Neural cell (in vitro differentiated cells): ENCODE measurements at regions not wholly inside any gene's neighbourhood (a gene's known extent, or its start where the extent isn't known, plus 50 kb on each side); places are given as distances from the start of the nearest gene placed in this dataset.

Source experiments
- H2AFZ ChIP-seq: fragments of 200-600, 300-800 bp; sonication (generic), shearing (Covaris generic); 2 replicates; pipeline ENCODE4 v1.6.0; 2014; ENCODE audit warnings: low read depth, mild to moderate bottlenecking, antibody characterized with exemption, low read length, moderate library complexity
- H3F3A ChIP-seq: fragments of 200-600 bp; shearing (Covaris generic); 2 replicates; pipeline ENCODE4 v1.6.1; 2016; ENCODE audit warnings: mild to moderate bottlenecking, moderate library complexity, mixed read lengths, antibody characterized with exemption, low read length; ENCODE audit not compliant: insufficient read depth, poor library complexity, severe bottlenecking
- H3K27ac ChIP-seq: fragments of 200-600, 300-800 bp; sonication (generic), shearing (Covaris generic); 2 replicates; pipeline ENCODE4 v1.5.1; 2014; ENCODE audit warnings: mild to moderate bottlenecking, low read length, moderate library complexity
- H3K27me3 ChIP-seq: fragments of 300-800, 200-600 bp; sonication (generic), shearing (Covaris generic); 2 replicates; pipeline ENCODE4 v1.6.0; 2014; ENCODE audit warnings: mild to moderate bottlenecking, low read depth, low read length, moderate library complexity; ENCODE audit not compliant: insufficient read depth
- H3K36me3 ChIP-seq: fragments of 300-800, 200-600 bp; sonication (generic), shearing (Covaris generic); 2 replicates; pipeline ENCODE4 v1.5.1; 2014; ENCODE audit warnings: mild to moderate bottlenecking, antibody characterized with exemption, low read length, moderate library complexity; ENCODE audit not compliant: insufficient read depth
- H3K4me2 ChIP-seq: fragments of 300-800, 200-600 bp; sonication (generic), shearing (Covaris generic); 2 replicates; pipeline ENCODE4 v1.6.0; 2014; ENCODE audit warnings: mild to moderate bottlenecking, low read length
- H3K4me3 ChIP-seq: fragments of 300-800, 200-600 bp; sonication (generic), shearing (Covaris generic); 2 replicates; pipeline ENCODE4 v1.5.1; 2014; ENCODE audit warnings: mild to moderate bottlenecking, low read length, moderate library complexity
- H3K79me2 ChIP-seq: fragments of 200-600 bp; shearing (Covaris generic); replicated peaks from 2 replicates; pipeline ENCODE4 v1.6.0; 2014; ENCODE audit warnings: mild to moderate bottlenecking, low read length, moderate library complexity; ENCODE audit not compliant: insufficient read depth
- H3K9ac ChIP-seq: fragments of 300-800, 200-600 bp; sonication (generic), shearing (Covaris generic); 2 replicates; pipeline ENCODE4 v1.6.1; 2016; ENCODE audit warnings: mild to moderate bottlenecking, low read length, mixed read lengths
- H3K9me2 ChIP-seq: fragments of 200-600 bp; shearing (Covaris generic); 2 replicates; pipeline ENCODE4 v1.6.1; 2016; ENCODE audit warnings: mild to moderate bottlenecking, low read length, mixed read lengths; ENCODE audit not compliant: insufficient read depth
- H3K9me3 ChIP-seq: fragments of 200-600, 300-800 bp; sonication (generic), shearing (Covaris generic); 2 replicates; pipeline ENCODE4 v1.6.1; 2016; ENCODE audit warnings: mild to moderate bottlenecking, mixed run types, low read length, moderate library complexity, mixed read lengths
- H4K20me1 ChIP-seq: fragments of 200-600 bp; shearing (Covaris generic); 2 replicates; pipeline ENCODE4 v1.6.1; 2016; ENCODE audit warnings: mild to moderate bottlenecking, mixed run types; ENCODE audit not compliant: insufficient read depth
- CTCF ChIP-seq: fragments of 450-650 bp; IDR thresholded peaks from 2 replicates; pipeline ENCODE4 v1.5.1; 2014; ENCODE audit warnings: antibody characterized with exemption, mild to moderate bottlenecking, moderate library complexity; ENCODE audit not compliant: poor library complexity, severe bottlenecking
- EP300 ChIP-seq: fragments of 450-650 bp; conservative IDR thresholded peaks from 2 replicates; pipeline ENCODE4 v1.6.1; 2014; ENCODE audit warnings: antibody characterized with exemption, mild to moderate bottlenecking, moderate library complexity; ENCODE audit not compliant: poor library complexity, severe bottlenecking
- EZH2 ChIP-seq: fragments of 200-600, 300-800 bp; shearing (Covaris generic), sonication (generic); IDR thresholded peaks from 2 replicates; pipeline ENCODE4 v1.6.1; 2014; ENCODE audit warnings: antibody characterized with exemption, low read length, borderline replicate concordance, mild to moderate bottlenecking; ENCODE audit not compliant: insufficient read depth, poor library complexity, severe bottlenecking
- MXI1 ChIP-seq: fragments of 450-650 bp; conservative IDR thresholded peaks from 2 replicates; pipeline ENCODE4 v1.6.1; 2014; ENCODE audit warnings: antibody characterized with exemption, mild to moderate bottlenecking; ENCODE audit not compliant: poor library complexity, severe bottlenecking
- POLR2AphosphoS5 ChIP-seq: IDR thresholded peaks from 2 replicates; pipeline ENCODE4 v1.6.1; 2012
- RAD21 ChIP-seq: fragments of 450-650 bp; conservative IDR thresholded peaks from 2 replicates; pipeline ENCODE4 v1.6.1; 2014; ENCODE audit warnings: antibody characterized with exemption, mild to moderate bottlenecking, moderate library complexity
- REST ChIP-seq: IDR thresholded peaks from 2 replicates; pipeline ENCODE4 v1.6.1; 2012; ENCODE audit warnings: borderline replicate concordance
- SMC3 ChIP-seq: fragments of 450-650 bp; conservative IDR thresholded peaks from 2 replicates; pipeline ENCODE4 v1.6.1; 2014; ENCODE audit warnings: antibody characterized with exemption, mild to moderate bottlenecking, moderate library complexity; ENCODE audit not compliant: poor library complexity
- TAF1 ChIP-seq: IDR thresholded peaks from 2 replicates; pipeline ENCODE4 v1.6.1; 2012; ENCODE audit warnings: low read depth

DNA sequence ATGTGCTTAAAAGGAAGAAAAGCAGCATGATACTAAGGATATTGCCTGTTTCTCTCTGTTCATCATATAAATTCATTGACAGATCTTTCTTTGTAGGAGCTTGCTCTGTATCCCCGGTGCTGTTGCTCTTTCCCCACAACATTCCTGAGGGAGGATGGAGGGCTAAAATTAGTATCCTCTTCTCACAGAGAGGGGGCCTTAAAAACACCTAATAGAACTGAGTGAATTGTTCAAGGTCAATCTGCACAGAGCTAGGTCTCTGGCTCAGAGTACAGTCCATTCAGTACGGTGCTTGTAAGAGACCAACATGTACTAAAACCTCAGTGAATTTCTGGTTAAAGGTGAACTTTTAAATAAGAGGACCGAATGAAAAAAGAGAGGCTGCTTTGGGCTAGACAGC lies 88.7 kb downstream of the PALM2AKAP2 start:
- Histone ChIP-seq H3K4me2 (no peak overlapping the region), H3K27ac (no peak overlapping the region), H3K36me3 (no peaks in the 10 kb centered on the region), H3K27me3 (no peaks in the 10 kb centered on the region), H3K9ac (no peak overlapping the region), H3K9me2 (no peaks in the 10 kb centered on the region), H4K20me1 (no peaks in the 10 kb centered on the region), H3K79me2 (no peaks in the 10 kb centered on the region), H3K4me3 (no peak overlapping the region), H2AFZ (no peak overlapping the region), H3F3A (no peaks in the 10 kb centered on the region), H3K9me3 (no peaks in the 10 kb centered on the region)
- TF ChIP-seq TAF1 (no peak), EP300 (no peak), EZH2 (no peak), POLR2AphosphoS5 (no peak), CTCF (no peak), MXI1 (no peak), REST (no peak), SMC3 (no peak), RAD21 (no peak)

GRCh38 chr9:109870365-109870764 lies 90.4 kb downstream of the PALM2AKAP2 start:
- Histone ChIP-seq H3K9me3 (no peaks in the 10 kb centered on the region), H3K36me3 (no peaks in the 10 kb centered on the region), H3K27me3 (no peaks in the 10 kb centered on the region), H3K27ac (no peak overlapping the region), H3F3A (no peaks in the 10 kb centered on the region), H3K79me2 (no peaks in the 10 kb centered on the region), H4K20me1 (no peaks in the 10 kb centered on the region), H3K9ac (no peak overlapping the region), H3K4me2 (no peak overlapping the region), H3K9me2 (no peaks in the 10 kb centered on the region), H2AFZ (no peak overlapping the region), H3K4me3 (no peak overlapping the region)
- no peak for TF ChIP-seq POLR2AphosphoS5
- no peak for TF ChIP-seq TAF1
- no peak for TF ChIP-seq RAD21
- TF ChIP-seq MXI1, result no peak
- no peak for TF ChIP-seq CTCF
- TF ChIP-seq EP300, result no peak
- TF ChIP-seq SMC3, result no peak
- TF ChIP-seq REST, result no peak
- no peak for TF ChIP-seq EZH2
